Glomerular endothelial cell (primary cell): ENCODE measurements at regions not wholly inside any gene's neighbourhood (a gene's known extent, or its start where the extent isn't known, plus 50 kb on each side); places are given as distances from the start of the nearest gene placed in this dataset.

Source experiments
- DNase-seq: peaks from one replicate; pipeline ENCODE4 v3.0.0-alpha.2; 2011; ENCODE audit warnings: low read depth, low spot score; ENCODE audit errors: extremely low read depth

DNA sequence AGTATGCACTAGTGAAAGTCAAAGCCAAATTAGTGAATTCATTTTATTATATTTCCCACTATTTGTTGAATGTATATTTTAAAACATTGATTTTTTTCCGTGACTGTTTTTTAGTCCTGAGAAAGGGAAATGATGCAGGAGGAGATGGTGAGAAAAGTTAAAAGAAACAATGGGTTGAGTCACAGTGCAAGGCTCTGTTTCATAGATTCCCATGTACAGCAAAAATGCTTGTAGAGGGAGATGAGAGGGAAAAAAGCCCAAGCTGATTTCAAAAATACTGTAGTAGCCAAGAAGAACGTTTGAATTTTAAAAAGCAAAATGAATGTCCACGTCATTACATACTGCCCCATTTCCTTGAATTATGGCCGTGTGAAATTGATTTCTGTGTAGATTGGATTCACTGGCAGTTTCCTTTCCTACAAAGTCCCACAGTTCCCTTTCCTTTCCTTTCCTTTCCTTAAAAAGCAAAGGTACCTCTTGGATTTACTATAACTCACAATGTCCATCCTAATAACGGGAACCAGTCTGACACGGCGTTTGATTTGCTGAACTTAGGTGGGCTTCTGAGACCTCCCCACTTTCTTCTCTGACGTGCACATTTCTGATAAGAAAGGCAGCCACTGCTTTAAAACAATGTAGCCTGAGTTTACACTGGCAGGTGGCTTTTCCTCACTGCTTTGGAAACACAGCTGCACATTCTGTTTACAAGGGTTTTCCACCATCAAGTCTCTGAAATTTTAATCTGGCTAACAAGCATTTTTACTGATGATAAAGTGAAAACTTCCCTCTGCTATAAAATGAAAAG is 63.7 kb downstream of the SPCS3 start:
- peak; percentile 85 for DNase-seq

DNA sequence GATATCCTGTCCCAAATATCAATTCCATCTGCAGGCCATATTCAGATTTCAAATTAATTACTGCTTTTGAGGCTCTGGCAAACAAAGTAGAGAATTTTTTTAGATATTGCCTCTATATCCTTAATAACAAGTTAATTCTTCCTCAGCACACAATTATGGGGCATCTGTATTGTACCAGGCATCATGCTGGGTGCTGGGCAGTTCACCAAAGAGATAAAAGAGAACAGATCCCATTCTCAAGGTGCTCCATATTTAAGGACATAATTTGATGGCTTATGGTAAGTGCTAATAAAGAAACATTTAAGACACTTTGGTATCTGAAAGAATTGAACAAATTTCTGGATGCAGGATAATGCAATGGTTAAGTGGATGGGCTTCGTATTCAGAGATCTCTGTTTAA is 65.8 kb downstream of the SPCS3 start:
- DNase-seq, result no peak

DNA sequence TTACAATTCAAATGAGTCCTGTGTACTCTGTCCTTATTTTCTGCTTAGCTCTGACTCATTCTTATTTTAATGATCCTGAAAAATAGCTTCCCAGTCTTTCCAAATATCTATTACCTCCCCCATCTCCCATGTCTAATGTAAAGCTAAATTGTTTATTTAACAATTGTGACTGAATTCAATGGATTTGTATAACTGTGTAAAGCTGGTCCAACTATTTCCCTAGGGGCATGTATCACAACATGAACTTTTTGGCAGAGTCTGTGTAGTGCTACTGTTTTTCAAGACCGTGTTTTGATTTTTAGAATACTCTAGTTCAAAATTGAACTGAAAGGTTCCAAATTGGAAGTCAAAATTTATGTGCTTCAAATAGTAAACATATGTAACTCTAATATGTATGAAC is 67.8 kb downstream of the SPCS3 start:
- no peak for DNase-seq

GRCh38 chr4:176393306-176394013 is 73.7 kb downstream of the SPCS3 start:
- DNase-seq, result no peak

- DNase-seq, result no peak
These were observed 81.2 kb downstream of the SPCS3 start for GRCh38 chr4:176400816-176401461.

DNA sequence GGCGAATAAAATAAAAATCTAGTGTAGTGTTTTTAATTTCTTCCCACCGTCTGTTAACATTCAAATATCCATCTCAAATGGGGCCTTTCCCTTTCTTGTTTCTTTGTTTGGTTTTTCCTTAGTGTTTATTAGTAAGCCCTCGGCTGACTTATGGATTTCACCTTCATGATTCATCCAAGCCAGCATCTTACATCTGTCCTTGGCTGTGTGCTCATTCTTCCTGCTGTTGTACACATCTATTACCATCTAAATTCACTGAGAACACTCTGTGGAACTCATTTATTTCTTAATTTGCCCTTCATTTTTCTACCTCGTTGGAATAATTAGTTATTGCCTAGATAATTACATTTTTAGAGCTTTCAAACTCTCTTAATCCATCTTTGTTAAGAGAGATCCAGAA is 84.9 kb downstream of the SPCS3 start:
- no peak for DNase-seq

DNA sequence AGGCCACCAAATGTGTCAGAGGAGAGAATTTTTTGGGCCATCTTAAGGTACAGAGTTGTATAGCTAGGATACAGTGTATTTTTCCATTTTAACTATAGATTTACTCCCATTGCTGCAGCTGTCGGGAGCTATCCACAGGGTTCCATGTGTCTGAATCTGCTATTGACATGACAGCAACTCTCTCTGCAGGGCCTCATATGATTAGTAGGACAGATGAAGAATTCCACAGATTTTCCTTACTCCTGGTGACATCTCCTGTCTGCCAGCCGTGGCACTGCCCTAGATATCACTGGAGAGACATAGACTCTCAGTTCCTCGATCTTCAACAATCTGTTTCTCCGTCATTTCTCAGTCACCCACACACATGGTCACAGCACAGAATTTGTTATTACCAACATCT is 86.5 kb downstream of the SPCS3 start:
- DNase-seq, result no peak

- no peak for DNase-seq
These were observed 87.0 kb downstream of the SPCS3 start for GRCh38 chr4:176406736-176407135.

GRCh38 chr4:176409627-176410026 is 89.9 kb downstream of the SPCS3 start:
- no peak for DNase-seq

DNA sequence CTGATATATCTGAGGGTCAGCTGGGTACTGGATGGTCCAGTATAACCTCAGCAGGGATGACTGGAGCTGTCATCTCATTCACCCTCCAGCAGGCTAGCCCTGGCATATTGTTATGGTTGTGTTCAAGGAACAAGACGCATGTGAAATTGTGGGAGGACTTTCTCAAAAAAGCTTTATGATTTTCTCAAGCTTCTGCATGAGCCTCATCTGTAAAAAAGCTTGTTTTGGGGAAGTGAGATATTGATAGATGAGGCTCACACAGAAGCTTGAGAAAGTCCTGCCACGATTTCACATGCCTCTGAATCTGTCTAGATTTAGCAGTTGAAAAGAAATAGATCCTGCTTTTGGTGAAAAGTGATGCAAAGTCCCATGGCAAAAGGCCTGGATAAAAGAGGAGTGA is 93.4 kb downstream of the SPCS3 start:
- no peak for DNase-seq

- no peak for DNase-seq
These were observed 102.2 kb downstream of the SPCS3 start for GRCh38 chr4:176422001-176422400.

DNA sequence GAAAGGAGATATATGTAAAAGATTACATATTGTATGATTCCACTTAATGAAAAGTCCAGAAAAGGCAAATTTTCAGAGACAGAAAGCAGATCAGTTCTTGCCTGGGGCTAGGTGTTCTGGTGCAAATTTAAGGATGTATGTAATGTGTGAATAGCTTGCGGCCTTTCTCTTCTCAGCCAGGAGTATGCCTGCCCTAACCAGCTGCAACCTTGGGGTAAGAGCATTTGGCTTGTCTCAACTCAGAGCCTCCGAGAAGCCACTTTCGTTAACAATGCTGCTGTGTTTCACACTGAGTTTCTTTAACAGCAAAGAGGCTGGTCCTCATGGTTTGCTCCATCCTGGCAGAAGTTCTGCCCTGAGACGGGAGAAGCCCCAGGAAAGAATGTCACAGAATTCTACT is 102.7 kb downstream of the SPCS3 start:
- DNase-seq, result no peak

DNA sequence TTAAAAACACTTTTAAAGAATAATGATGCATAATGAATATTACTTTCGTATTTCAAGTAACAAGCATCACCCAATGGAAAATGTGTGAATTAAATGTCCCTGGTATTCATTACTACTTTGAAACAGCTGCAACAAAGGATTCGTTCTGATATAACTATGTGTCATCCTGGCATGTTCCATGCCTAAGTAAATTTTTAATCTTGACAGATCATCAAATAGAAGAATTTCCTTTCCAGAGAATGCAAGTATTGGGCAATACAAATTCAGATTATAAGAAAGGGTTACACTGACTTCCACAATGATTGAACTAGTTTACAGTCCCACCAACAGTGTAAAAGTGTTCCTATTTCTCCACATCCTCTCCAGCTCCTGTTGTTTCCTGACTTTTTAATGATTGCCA is 105.3 kb downstream of the SPCS3 start:
- DNase-seq, result no peak

- DNase-seq, result no peak
These were observed 113.2 kb downstream of the SPCS3 start for GRCh38 chr4:176432811-176433540.

DNA sequence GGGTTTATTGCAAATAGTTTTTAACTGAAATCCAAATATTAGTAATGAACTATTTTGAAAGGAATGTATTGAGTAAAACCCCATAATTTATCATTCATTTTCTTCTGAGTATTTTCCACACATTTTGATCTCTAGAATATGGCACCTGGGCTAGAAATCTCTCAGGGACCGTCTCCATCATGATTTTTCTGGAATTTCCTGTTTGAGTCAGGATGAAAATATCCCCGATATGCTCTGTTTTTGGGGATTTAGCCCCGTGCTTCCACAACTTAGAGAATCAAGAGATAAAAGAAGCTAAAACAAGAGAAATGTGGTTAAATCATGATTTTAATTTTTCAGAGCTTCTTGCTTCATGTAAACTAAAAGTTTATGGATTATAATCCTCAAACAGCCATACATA is 114.2 kb downstream of the SPCS3 start:
- DNase-seq, result no peak

- DNase-seq, result no peak
These were observed 116.1 kb downstream of the SPCS3 start for GRCh38 chr4:176435901-176436292.

GRCh38 chr4:176436293-176436973 is 116.7 kb downstream of the SPCS3 start:
- peak; percentile 7 for DNase-seq

DNA sequence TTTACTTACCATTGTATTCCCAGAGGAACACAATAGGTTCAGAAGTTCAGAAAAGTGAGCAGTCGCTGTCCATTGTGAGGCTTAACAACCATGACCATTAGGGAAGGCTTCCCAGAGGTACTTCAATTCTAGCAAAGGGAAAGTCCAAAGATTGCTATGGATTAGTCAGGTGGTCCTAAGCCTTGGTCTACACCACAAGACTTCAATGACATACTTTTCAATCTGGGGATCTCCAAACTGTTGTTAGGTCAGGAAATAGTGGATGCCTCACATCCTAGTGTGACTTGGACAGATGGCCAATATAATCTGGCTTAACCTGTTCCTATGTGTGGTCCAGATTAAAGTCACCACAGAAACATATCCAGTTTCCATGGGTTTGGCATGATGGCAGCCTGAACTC is 118.0 kb downstream of the SPCS3 start:
- no peak for DNase-seq

- no peak for DNase-seq
These were observed 118.6 kb downstream of the SPCS3 start for GRCh38 chr4:176438401-176438800.

- DNase-seq, result peak; percentile 14
These were observed 119.8 kb downstream of the SPCS3 start for GRCh38 chr4:176439611-176440010.

DNA sequence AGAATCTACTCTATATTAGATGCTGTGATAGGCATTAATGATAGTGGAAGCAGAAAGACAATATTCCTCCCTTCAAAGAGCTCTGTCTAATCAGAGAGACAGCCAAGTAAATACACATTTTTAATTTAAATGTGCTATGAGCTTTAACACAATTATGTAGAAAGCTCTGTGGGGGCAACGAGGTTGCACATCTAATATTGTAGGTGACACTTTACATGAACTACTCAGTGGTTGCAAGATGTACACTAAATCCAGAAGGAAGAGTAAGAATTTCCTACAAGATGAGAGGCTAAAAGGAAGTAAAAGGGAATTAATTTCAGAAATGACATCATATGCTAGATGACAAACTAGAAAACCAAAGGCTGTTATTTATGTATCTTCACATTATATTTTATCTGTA is 120.9 kb downstream of the SPCS3 start:
- DNase-seq, result no peak
